NCI-H187 (cell line): ENCODE measurements at regions not wholly inside any gene's neighbourhood (a gene's known extent, or its start where the extent isn't known, plus 50 kb on each side); places are given as distances from the start of the nearest gene placed in this dataset.

Experiments used
- DNase-seq, 2 experiments: peaks; one replicate each; lab custom pipeline; 2025; lab: John Stamatoyannopoulos, UW

DNA sequence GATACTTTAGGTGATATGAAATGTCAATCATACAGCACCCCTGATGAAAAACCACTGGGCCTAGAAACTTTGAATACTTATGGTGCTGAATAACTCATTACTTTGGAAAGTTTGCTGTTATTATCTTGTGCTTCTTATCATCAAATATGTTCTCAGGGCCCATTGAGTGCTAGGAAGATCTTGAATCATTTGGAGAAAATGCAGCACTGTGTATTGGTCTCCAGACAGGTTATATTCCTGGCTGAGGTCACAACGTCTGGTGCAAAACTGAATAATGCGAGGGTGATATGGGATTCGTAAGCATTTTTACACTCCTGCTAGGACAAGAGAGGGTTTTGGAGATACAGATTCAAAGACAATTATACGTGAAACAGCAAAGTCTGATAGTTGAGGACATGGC lies 249.4 kb upstream of the TNC start:
- no peak for DNase-seq

DNA sequence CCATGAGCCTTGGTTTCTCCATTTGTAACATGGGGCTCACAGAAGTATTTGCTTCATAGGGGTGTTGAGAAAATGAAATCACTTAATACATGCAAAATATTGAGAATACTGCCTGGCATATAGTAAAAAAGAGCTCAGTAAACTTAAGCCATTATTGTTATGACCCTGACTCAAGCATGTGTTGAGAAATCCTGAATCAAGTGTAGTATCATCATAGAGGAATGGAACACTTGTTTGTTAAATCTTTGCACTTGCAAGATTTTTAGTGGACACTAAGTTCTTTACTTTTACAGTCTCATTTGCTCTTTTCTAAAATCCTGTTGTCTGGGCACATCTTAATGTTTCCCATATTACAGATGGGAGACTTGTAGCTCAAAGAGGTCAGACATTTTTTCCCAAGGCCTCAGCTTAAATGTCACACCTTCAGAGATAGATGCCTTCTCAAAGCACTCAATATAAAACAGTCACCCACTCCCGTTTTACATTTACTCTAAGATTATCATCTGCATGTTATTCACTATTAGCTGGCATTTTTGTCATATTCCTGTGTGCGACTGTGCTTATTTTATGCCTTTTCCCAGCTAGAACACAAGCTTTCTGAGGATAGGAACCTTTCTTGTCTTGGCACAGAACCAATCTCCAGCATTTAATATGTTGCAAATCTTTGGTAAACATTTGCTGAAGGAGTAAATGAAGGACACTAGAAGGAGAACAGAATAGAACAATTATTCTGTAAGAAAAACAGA lies 250.0 kb upstream of the TNC start:
- DNase-seq, result no peak

DNA sequence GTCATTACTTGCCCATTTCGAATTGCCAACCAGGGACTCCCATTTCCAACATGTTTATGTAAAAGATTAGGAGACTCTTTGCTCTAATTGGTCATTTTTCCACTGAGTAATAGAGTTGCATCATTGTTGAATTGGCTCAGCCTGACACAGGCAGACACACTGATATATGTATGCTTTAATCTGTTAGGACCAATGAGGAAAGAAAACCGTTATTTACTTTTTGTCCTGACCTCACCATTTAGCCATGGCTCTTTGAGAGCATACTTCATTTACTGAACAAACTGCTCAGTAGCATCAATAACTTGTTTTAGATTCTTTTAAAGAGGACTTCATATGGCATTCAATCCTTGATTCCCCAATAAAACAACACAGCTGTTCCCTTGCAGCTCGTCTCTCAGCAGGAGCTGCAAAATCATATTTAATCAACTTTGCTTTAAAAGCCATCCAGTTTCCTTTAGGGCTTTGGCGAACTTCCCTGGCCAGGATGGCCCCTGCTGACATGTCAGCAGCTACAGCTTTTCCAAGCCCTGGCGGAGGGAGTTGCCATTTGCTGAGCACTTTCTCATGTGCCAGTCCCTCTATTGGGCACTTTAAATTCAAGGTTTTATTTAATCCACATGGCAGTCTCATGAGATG lies 251.5 kb upstream of the TNC start:
- no peak for DNase-seq

DNA sequence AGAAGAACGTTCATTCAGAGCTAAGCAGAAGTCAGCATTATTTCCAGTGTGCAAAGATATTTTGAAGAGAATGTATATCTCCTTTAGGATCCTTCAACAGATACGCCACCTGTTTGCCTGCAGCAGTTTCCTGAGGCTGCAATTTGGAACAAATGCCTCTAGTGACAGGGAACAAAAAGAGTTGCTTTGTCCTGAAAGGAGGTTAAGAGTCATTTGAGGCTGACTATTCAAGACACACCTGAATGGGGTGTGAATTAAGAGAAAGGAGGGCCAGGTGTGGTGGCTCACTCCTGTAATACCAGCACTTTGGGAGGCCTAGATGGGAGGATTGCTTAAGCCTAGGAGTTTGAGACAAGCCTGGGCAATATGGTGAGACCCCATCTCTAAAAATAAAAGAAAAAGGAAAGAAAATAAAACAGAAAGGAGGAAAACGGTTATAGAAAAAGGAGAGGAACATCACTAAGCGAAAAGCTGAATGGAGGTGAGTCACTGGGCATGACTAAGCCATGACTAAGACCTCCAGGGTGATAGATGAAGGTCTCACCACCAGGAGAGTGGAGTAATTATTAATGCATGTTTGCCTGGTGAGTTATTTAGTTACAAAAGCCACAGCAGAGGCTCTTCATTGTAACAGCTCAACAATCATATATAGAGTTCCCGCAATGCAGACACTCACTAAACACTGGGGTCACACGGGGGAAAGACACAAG lies 255.2 kb upstream of the TNC start:
- no peak for DNase-seq

DNA sequence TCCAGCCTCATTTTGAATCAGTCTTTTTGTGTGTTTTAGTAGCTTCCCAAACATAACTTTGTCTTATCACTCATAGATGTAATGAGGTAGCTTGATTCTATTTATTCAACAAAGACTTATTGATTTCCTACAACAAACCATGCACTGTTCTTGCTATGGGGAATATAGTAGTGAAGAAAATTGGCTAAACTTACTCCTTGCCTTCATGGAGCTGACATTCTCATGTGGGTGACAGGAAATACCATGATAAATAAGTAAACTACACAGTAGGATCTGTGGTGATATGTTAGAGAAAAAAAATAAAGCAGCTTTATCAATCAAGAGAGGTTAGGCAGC lies 255.7 kb upstream of the TNC start:
- no peak for DNase-seq

DNA sequence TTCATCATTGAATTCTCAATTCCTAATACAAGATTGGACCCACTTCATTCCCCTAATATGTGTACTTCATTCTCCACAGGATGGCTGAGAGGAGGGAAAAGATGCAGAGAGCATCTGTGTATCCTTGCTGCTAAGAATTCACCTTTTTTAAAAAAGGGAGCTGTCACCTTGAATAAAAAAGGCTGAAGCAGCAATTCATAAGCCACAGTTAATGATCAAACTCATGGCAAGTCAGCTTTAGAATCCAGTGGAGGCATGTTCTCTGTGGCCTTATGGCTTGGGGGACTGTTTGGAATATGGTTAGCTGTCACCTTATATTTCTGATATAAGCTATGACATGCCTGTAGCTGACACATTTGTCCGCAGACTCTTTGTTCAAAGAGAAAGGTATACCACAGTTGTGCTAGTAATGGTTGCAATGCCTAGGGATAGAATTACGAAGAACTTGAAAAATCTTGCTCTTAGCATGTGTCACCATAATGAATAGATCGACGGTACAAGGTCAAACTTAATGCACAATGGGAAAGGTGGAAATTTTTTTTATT lies 256.8 kb upstream of the TNC start:
- no peak for DNase-seq

DNA sequence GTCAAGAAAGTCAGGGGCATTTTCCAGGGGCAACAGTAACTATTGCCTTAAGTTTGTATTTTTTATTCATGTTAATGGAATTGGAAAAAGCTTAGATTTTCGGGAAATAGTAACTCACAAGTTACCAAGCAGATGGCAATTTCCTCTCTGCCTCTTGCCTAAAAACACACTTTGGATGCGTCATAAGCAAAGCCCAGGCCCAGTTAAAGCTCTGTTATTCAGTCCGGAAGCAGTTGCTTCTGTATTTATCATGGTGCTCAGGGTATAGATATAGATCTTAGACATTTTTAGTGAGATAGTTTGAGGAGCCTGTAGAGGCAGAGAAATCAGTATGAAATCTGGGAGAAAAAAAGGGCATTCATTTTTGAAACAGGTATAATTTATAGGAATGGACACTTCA lies 260.3 kb upstream of the TNC start:
- no peak for DNase-seq

DNA sequence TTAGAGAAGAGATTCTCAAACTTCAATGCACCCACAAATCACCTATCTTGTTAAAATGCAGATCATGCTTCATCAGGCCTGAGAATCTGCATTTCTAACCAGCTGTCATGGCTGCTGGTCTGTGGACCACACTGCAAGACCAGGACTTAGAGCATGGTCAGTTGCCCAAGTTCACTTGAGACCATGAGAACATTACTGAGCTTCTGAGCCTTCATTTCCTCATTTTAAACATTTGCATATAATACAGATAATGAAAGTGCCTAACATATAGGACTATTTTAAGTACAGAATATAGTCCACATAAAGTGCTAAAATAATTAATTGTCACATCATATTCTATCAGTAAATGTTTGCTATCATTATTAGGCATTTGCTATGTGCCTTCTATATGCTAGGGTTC lies 260.8 kb upstream of the TNC start:
- DNase-seq, result no peak

DNA sequence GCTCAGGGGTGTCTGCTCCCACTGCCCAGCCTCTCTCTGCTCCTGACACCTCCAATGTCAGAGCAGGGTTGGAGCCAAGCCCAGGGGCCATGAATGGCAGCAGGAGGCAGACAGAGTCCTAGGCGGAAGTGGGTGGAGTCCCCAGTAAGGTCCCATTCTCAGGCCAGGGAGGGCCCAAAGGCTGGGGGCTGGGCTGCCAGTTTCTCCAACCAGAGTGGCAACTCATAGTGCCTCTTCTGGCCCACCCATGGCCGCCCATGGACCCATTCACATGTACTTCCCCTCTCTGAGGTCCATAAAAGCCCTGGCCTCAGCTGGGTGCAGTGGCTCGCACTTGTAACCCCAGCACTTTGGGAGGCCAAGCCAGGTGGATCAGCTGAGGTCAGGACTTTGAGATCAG lies 261.8 kb upstream of the TNC start:
- DNase-seq, result no peak

DNA sequence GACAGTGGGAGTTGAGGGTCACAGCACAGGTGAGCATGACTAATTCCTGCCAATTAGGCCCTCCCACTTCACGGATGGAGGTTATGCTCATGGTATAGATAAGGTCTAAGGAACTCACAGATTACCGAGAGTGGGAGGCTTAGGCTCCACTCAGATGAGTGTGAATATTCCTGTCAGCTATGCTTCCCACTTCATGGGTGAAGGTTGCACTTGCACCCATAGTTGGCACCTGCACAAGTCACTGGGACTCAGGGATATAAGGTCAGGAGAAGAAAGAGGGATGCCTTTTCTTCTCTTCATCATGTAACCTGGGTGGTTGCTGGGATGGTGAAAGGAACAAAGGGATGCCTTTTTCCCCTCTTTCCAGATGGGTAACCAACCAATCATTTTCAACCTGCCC lies 264.9 kb upstream of the TNC start:
- no peak for DNase-seq

DNA sequence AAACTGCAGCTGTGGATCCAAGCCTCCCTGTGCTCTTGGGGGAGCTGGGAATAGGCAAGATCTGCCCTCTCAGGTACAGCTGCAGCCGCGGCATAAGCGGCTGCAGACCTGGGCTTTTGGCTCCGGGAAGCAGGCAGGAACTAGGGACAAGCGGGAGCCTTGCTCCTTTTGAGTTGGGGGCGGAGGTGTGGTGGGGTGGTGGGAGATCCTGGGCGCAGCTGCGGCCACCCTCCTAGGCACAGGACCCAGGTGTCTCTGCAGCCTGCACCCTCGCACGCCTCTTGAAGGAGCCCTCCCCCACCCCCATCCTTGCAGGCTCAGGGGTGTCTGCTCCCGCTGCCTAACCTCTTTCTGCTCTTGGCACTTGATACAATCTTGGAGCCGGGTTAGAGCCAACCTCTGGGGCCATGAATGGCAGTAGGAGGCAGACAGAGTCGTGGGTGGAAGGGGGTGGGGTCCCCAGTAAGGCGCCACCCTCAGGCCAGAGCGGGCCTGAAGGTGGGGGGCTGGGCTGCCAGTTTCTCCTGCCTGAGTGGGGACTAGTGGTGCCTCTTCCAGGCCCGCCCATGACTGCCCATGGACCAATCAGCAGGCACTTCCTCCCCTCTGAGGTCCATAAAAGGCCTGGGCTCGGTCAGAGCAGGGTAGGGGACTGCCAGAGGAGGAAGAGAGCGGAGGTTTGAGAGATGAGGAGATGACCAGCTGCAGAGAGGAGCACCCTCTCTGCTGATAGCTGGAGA lies 267.6 kb upstream of the TNC start:
- DNase-seq, result no peak

DNA sequence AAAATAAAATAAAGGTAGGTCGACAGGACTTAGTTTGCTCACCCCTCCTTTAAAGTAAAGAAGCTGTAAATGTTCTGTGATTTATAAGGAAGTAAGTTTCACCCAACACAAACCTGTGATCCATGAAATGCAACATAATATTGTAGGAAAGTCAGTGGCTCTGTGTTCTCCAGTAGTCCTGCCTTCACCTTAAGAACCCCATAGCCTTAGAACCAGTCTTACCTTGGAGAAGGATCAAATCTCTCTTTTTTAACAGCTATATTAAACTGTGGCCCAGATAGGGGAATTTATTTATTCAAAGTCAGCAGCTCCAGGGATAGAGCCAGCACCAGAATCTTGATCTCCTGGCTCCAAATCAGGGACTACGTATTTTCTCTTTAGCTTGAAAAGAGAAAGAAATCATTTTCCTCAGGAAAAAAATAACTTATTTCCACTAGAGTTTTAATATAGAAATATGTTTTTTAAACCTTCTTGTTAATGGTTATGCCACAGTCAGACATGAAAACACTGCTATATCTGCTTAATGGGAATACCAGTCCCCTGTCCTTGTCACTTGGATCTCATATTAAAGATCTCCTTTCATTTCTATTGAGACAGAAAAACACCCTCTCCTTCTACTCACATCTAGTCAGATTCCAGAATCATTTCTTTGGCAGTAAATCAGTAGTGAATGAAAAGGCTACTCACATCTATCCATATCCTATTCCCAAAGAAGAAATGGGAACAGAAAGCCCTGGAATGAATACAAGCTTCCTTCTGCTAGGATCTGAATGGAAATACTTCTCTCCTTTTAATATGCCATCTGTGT lies 269.2 kb upstream of the TNC start:
- DNase-seq, result no peak

DNA sequence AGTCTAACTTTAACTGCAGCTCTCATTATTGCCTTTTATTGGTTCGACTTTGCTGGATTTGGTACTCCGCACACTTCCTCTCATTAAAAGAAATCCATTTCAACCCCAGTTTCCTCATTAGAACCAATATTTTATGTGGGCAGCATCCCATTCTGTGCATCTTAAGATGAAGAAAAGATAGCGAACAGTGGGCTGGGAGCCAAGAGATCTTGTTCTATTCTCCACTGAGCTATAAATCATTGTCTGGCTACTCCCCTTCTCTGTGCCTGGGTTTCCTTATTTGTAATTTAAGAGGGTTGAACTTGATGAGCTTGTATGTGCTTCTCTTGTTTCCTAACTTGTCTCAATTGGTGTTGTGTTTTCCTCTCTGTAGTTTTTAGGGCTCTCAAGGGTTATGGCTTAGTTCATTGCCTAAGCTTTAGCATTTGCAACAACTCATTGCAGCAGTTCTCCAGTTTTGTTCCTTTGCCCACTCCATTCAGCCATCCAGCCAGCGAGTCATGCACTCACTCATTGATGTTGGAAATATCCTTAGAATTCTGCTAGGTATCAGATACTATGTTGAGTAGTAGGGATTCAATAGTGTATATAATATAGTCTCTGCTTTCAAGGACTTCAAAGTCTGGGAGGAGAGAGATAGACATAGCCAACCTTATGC lies 273.3 kb upstream of the TNC start:
- DNase-seq, result no peak

DNA sequence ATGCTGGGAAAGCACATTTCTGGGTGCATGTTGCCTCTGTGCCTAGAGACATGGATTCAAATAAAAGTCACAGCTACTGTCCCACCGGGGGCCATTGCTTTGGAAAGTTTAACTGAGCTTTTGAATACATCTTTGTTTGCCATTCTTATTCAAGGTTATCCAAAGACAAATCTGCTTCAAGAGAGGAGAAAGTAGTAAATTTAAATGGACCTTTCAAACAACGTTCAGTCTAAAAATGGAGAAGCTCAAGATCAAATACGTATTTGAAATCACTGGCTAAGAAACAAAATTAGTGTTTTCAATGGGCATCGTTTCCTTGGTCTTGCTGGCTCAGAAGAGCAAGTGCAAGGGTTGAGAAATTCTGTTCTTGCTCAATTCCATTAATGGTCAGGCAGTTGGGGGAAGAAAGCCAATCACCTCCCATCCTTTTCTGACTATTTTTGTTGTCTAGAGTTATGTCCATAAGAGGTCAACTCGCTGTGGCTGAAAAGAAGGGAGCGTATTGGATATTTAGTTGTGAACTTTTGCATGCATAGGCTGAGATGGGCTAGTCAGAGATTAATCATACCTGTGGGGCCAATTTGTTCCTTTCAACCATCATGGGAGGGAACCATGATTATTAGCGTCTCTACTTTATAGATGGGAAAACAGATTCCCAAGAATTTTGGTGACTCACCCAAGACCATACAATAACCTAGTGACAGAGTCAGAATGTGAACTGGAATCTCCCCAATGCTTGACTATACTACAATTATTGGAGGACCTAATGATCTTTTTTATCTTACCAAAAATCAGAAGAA lies 276.2 kb upstream of the TNC start:
- no peak for DNase-seq

DNA sequence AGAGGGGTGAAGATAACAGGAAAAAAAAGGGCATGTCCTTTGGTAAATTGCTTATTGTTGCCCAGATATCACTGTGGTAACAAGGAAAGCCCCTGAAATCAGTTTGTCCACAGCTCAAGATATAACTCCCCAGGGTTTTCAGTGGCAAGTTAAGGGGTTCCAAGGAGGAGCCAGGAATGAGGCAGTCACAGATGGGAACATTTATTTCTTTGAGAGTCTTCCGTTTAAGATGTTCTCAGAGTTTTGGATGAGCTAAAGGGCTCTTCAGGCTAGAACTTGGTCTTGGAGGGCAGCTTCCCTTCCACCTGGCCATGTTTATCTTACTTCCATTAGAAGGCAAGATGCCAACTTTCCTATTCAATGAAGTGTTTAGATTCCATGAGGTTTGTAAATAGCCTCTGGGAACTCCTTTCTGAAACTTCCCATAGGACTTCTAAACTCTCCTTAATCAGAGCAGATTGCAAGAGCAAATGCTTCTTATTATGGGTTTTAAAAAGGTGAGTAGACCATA lies 277.6 kb upstream of the TNC start:
- DNase-seq, result no peak

DNA sequence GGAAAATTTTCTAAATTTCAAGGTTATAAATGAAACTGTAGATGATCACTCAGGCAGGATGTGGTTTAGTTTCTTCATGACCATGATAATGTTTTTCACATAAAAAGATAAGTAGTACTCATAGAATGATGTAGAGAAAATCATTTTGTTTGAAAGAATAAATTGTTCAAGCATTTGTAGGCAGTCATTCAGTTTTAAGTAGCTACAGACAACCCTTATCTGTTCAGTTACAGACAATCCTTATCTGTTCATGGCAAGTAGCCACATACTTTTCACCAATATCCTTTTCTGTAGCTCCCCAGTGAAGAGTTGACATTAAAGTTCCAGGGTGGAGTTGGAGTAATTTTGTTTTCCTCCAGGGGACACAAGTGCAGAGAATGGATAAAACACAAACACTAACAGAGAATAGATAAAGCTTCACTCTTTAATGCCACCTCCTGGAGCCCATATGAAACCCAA lies 278.1 kb upstream of the TNC start:
- DNase-seq, result no peak

DNA sequence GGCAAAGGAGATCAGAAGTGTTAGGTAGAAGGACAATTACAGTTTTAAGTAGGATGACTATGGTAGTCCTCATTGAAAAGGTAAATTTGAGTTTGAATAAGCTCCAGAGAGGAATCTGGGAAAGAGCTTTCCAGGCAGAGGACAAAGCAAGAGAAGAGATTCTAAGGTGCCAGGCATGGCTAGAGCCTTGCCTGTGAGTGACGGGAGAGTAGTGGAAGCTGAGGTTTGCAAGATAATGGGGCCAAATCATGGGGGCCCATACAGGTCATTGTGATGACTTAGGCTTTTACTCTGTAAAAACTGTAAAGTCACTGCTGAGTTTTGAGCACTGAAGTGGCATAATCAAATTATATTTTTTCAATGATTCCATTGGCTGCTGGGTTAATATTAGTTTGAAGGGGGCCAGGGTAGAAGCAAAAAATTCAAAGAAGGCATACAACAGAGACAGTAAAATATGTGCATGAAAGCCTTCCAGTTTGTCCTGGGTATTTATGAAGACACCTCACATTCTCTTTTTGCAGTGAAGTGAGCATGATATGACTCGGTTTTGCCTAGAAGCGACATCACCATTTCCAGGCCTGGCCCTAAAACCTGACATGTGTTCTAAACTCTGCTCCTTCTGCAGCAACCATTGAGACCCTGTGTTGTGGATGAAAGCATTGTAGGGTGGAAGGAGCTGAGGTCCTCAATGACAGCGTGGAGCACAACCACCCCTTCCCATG lies 279.8 kb upstream of the TNC start:
- DNase-seq, result no peak

DNA sequence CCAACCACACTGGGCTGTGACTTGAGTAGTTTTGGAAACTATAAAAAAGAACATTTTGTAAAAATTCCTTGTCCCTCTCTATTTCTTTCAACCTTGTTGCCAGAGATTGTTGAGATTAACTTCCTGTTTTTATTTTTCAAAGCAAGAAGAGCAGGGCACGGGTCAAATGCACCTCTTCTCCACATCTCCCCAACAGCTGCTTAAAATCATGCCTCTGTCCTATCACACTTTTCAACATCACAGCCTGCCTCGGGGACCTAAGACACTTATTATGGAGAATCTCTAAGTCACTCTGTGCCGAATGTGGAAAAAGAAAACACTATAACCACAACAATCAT lies 280.3 kb upstream of the TNC start:
- DNase-seq, result no peak

DNA sequence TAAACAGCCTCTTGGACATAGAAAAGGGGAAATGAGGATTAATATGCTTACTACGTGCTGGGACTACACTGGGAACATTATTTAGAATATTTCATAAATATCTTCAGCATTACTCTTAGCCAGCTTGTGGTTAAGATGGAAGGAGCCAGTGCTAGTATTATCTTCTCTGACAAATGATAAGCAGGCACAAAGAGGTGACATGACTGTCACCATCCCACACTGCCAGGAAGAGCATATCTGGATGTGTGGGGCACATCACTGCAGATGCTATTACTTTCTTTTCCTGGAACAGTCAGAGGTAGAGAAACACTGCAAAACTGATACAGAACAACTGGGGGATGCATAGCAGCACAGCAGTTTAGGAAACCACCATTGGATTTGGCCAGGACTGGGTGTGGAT lies 281.0 kb upstream of the TNC start:
- no peak for DNase-seq
